ENCODE measurements at regions not wholly inside any gene's neighbourhood (a gene's known extent, or its start where the extent isn't known, plus 50 kb on each side); places are given as distances from the start of the nearest gene placed in this dataset.
"Not testable (repeated sequence)": the region's sequence is repeated elsewhere in the genome, so short reads cannot be mapped to it uniquely, and the experiment has no call there.

GRCh38 chr6:65999288-65999791 is 292.3 kb upstream of the EYS start:
- Histone ChIP-seq H3K9me3 (ENCODE audit: low read length) (peaks cover 4% of the 10 kb centered on the region), H2AFZ (ENCODE audit: low read depth, low read length) (no peak overlapping the region), H3K4me1 (ENCODE audit: insufficient read depth, low read length) (no peaks in the 10 kb centered on the region), H3K36me3 (ENCODE audit: insufficient read depth, low read length) (no peaks in the 10 kb centered on the region), H3K27me3 (ENCODE audit: insufficient read depth, low read length) (no peaks in the 10 kb centered on the region), H3K4me3 (ENCODE audit: low read length) (no peak overlapping the region)

GRCh38 chr6:65998544-65998943 is 291.5 kb upstream of the EYS start:
- Histone ChIP-seq H3K4me1 (ENCODE audit: insufficient read depth, low read length) (no peaks in the 10 kb centered on the region), H3K36me3 (ENCODE audit: insufficient read depth, low read length) (no peaks in the 10 kb centered on the region), H3K4me3 (ENCODE audit: low read length) (no peak overlapping the region), H3K9me3 (ENCODE audit: low read length) (peaks cover 4% of the 10 kb centered on the region), H2AFZ (ENCODE audit: low read depth, low read length) (no peak overlapping the region), H3K27me3 (ENCODE audit: insufficient read depth, low read length) (no peaks in the 10 kb centered on the region)

DNA sequence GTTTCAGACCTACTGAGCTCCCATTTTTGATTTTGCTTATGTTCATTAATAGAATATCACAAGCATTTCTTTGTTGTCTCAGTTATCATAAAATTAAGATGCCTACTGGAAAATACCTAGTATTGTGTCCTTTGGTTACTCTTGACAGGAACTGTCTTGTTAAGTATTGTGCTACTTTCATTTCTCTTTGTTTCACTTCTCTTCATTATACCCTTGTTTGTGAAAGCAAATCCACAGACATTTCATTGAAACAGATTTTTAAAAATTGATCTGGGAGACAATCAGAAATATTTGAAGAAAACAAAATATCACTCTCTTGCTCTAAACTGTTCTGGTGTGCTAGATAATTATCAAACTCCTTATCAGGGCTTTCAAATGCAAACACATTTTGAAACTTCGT is 290.5 kb upstream of the EYS start:
- Histone ChIP-seq H3K36me3 (ENCODE audit: insufficient read depth, low read length) (no peaks in the 10 kb centered on the region), H2AFZ (ENCODE audit: low read depth, low read length) (no peak overlapping the region), H3K9me3 (ENCODE audit: low read length) (peaks cover 4% of the 10 kb centered on the region), H3K27me3 (ENCODE audit: insufficient read depth, low read length) (no peaks in the 10 kb centered on the region), H3K4me3 (ENCODE audit: low read length) (no peak overlapping the region), H3K4me1 (ENCODE audit: insufficient read depth, low read length) (no peaks in the 10 kb centered on the region)

GRCh38 chr6:65996096-65996495 is 289.1 kb upstream of the EYS start:
- Histone ChIP-seq H3K9me3 (ENCODE audit: low read length) (peaks cover 4% of the 10 kb centered on the region), H3K4me3 (ENCODE audit: low read length) (no peak overlapping the region), H3K27me3 (ENCODE audit: insufficient read depth, low read length) (no peaks in the 10 kb centered on the region), H3K4me1 (ENCODE audit: insufficient read depth, low read length) (no peaks in the 10 kb centered on the region), H3K36me3 (ENCODE audit: insufficient read depth, low read length) (no peaks in the 10 kb centered on the region), H2AFZ (ENCODE audit: low read depth, low read length) (no peak overlapping the region)

DNA sequence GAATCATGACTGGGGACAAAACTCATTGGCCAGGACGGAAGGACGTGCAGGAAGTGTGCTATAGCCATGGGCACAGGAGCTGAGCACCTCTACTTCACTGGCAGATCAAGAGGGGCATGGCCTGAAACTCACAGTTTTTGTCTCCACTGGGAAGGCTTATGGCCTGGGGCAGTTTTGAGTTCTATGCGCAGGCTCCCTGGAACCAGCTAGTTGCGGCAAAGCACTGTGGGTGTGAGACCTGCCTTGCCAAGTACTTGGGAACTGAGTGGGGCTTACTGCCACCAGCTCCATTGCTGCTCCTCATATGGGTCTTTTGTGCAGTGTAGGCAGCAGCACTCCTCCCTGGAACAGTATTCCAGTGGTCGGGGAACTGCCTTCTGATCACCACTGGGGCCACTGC is 282.6 kb upstream of the EYS start:
- H3K36me3 ChIP-seq (ENCODE audit: insufficient read depth, low read length), result no peaks in the 10 kb centered on the region
- no peaks in the 10 kb centered on the region for H3K9me3 ChIP-seq (ENCODE audit: low read length)

DNA sequence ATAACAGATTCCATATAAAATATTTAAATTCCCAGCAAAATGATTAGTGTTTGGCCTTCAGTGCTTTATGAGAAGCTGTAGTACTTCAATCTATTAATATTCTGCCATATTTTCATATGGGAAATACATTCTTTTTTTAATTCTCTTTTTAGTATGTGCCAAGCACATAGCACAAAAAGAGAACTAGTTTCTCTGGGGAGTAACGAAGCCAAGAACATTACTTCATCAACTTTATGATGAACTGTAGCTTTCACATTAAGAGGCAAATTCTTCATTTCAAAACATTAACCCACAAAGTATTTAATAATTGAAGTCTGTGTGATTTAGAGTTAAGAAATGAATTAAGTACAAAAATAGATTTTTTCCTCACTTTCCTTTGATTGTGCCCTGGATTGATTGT is 281.0 kb upstream of the EYS start:
- Histone ChIP-seq H3K4me3 (ENCODE audit: low read length) (no peak overlapping the region), H3K27me3 (ENCODE audit: insufficient read depth, low read length) (no peaks in the 10 kb centered on the region), H2AFZ (ENCODE audit: low read depth, low read length) (no peak overlapping the region), H3K36me3 (ENCODE audit: insufficient read depth, low read length) (no peaks in the 10 kb centered on the region), H3K9me3 (ENCODE audit: low read length) (no peaks in the 10 kb centered on the region), H3K4me1 (ENCODE audit: insufficient read depth, low read length) (no peaks in the 10 kb centered on the region)

More for the DNA sequence above, 282.6 kb upstream of the EYS start:
- Histone ChIP-seq H3K4me1 (ENCODE audit: insufficient read depth, low read length) (no peaks in the 10 kb centered on the region), H3K27me3 (ENCODE audit: insufficient read depth, low read length) (no peaks in the 10 kb centered on the region), H2AFZ (ENCODE audit: low read depth, low read length) (no peak overlapping the region), H3K4me3 (ENCODE audit: low read length) (no peak overlapping the region)

GRCh38 chr6:65984089-65984488 is 277.1 kb upstream of the EYS start:
- Histone ChIP-seq H2AFZ (ENCODE audit: low read depth, low read length) (no peak overlapping the region), H3K9me3 (ENCODE audit: low read length) (no peaks in the 10 kb centered on the region), H3K27me3 (ENCODE audit: insufficient read depth, low read length) (no peaks in the 10 kb centered on the region), H3K36me3 (ENCODE audit: insufficient read depth, low read length) (no peaks in the 10 kb centered on the region), H3K4me1 (ENCODE audit: insufficient read depth, low read length) (no peaks in the 10 kb centered on the region), H3K4me3 (ENCODE audit: low read length) (no peak overlapping the region)

DNA sequence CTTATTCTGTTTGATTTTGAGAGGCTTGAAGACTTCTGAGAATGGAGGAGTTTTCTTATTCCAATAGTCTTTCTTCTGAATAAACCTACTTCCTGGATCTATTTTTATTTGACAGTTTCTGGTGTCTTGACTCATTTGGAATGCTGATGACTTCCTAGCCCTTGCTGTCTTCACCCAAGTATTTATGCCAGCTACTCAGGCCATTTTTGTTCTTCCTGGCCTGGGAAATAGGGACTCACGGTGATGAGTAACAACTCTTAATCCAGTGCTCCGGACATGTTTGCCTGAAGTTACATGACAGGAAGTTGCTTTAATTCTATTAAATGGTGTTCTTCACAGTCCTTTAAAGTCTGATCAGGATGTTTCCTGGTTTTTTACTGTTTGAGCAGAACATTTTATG is 272.1 kb upstream of the EYS start:
- H2AFZ ChIP-seq (ENCODE audit: low read depth, low read length), result no peak overlapping the region
- no peaks in the 10 kb centered on the region for H3K4me1 ChIP-seq (ENCODE audit: insufficient read depth, low read length)
- H3K36me3 ChIP-seq (ENCODE audit: insufficient read depth, low read length), result no peaks in the 10 kb centered on the region
- H3K4me3 ChIP-seq (ENCODE audit: low read length), result no peak overlapping the region
- no peaks in the 10 kb centered on the region for H3K9me3 ChIP-seq (ENCODE audit: low read length)
- H3K27me3 ChIP-seq (ENCODE audit: insufficient read depth, low read length), result no peaks in the 10 kb centered on the region

DNA sequence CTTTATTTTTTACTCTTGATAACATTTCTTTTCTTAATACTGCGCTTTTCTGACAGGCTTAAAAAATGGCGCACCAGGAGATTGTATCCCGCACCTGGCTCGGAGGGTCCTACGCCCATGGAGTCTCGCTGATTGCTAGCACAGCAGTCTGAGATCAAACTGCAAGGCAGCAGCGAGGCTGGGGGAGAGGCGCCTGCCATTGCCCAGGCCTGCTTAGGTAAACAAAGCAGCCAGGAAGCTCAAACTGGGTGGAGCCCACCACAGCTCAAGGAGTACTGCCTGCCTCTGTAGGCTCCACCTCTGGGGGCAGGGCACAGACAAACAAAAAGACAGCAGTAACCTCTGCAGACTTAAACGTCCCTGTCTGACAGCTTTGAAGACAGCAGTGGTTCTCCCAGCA is 264.2 kb upstream of the EYS start:
- H3K36me3 ChIP-seq (ENCODE audit: insufficient read depth, low read length); H3K4me3 ChIP-seq (ENCODE audit: low read length); H3K9me3 ChIP-seq (ENCODE audit: low read length); H3K4me1 ChIP-seq (ENCODE audit: insufficient read depth, low read length); H3K27me3 ChIP-seq (ENCODE audit: insufficient read depth, low read length); H2AFZ ChIP-seq (ENCODE audit: low read depth, low read length): not testable (repeated sequence)

DNA sequence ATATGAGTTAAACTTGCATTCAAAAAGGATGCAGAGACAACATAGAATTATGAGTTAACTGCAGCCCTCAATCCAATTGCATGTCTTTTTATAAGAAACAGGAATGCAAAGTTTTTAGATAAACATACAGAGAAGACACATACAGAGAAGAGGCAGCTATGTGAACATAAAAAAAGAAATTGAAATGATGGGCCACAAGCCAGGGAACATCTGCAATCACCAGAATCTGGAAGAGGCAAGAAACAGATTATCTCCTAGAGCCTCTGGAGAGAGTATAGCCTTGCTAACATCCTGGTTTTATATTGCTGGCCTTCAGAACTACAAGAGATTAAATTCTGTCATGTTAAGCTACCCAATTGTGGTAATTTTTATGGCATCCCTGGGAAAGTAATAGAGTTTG is 257.2 kb upstream of the EYS start:
- no peaks in the 10 kb centered on the region for H3K36me3 ChIP-seq (ENCODE audit: insufficient read depth, low read length)
- H3K4me3 ChIP-seq (ENCODE audit: low read length), result no peak overlapping the region
- H3K27me3 ChIP-seq (ENCODE audit: insufficient read depth, low read length), result no peaks in the 10 kb centered on the region
- no peak overlapping the region for H2AFZ ChIP-seq (ENCODE audit: low read depth, low read length)
- H3K9me3 ChIP-seq (ENCODE audit: low read length), result no peaks in the 10 kb centered on the region
- H3K4me1 ChIP-seq (ENCODE audit: insufficient read depth, low read length), result no peaks in the 10 kb centered on the region

DNA sequence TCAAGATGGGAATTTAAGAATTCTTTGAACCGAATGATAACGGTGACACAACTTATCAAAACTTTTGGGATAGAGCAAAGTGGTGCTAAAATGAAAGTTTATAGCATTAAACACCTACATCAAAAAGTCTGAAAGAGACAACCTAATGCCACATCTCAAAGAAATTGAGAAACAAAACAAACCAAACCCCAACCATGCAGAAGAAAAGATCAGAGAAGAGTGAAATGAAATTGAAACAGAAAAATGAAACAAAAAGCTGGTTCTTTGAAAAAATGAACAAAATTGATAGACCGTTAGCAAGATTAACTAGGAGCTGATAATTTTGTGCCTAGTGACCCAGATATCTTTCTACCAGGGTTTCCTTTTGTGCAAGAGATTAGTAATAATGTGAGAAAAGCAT is 248.0 kb upstream of the EYS start:
- Histone ChIP-seq H3K4me1 (ENCODE audit: insufficient read depth, low read length) (peaks cover 3% of the 10 kb centered on the region), H3K36me3 (ENCODE audit: insufficient read depth, low read length) (no peaks in the 10 kb centered on the region), H3K9me3 (ENCODE audit: low read length) (no peaks in the 10 kb centered on the region), H3K4me3 (ENCODE audit: low read length) (no peak overlapping the region), H2AFZ (ENCODE audit: low read depth, low read length) (no peak overlapping the region), H3K27me3 (ENCODE audit: insufficient read depth, low read length) (no peaks in the 10 kb centered on the region)

- Histone ChIP-seq H3K4me1 (ENCODE audit: insufficient read depth, low read length) (peaks cover 9% of the 10 kb centered on the region), H2AFZ (ENCODE audit: low read depth, low read length) (no peak overlapping the region), H3K9me3 (ENCODE audit: low read length) (no peaks in the 10 kb centered on the region), H3K36me3 (ENCODE audit: insufficient read depth, low read length) (no peaks in the 10 kb centered on the region), H3K27me3 (ENCODE audit: insufficient read depth, low read length) (no peaks in the 10 kb centered on the region), H3K4me3 (ENCODE audit: low read length) (no peak overlapping the region)
These were observed 241.0 kb upstream of the EYS start for GRCh38 chr6:65948062-65948461.

GRCh38 chr6:65943548-65943947 is 236.5 kb upstream of the EYS start:
- Histone ChIP-seq H3K4me1 (ENCODE audit: insufficient read depth, low read length) (peaks cover 6% of the 10 kb centered on the region), H3K27me3 (ENCODE audit: insufficient read depth, low read length) (no peaks in the 10 kb centered on the region), H2AFZ (ENCODE audit: low read depth, low read length) (no peak overlapping the region), H3K9me3 (ENCODE audit: low read length) (no peaks in the 10 kb centered on the region), H3K36me3 (ENCODE audit: insufficient read depth, low read length) (no peaks in the 10 kb centered on the region), H3K4me3 (ENCODE audit: low read length) (no peak overlapping the region)

DNA sequence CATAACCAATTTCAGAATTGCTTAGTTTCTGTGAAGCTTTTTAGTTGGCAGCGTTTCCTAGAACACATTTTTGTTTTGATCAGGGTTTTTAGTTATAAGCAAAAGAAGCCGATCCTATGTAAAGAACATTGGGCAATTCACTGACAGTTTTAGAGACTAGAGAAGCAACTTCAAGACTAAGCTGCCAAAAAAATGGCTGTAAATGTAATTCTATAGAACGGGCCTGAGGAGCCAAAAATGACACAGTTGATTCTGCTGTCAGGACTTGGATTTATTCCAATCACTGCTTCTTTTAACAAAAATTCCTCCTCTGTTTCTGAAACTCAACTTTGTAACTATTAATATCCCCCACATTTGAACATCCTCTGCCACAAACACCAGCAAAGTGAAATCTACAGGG is 236.0 kb upstream of the EYS start:
- H3K36me3 ChIP-seq (ENCODE audit: insufficient read depth, low read length), result no peaks in the 10 kb centered on the region

More for the DNA sequence above, 236.0 kb upstream of the EYS start:
- H3K4me3 ChIP-seq (ENCODE audit: low read length), result no peak overlapping the region
- no peaks in the 10 kb centered on the region for H3K9me3 ChIP-seq (ENCODE audit: low read length)
- H2AFZ ChIP-seq (ENCODE audit: low read depth, low read length), result no peak overlapping the region
- H3K27me3 ChIP-seq (ENCODE audit: insufficient read depth, low read length), result no peaks in the 10 kb centered on the region
- peaks cover 6% of the 10 kb centered on the region for H3K4me1 ChIP-seq (ENCODE audit: insufficient read depth, low read length)
